GM12875 (cell line): ENCODE measurements at regions not wholly inside any gene's neighbourhood (a gene's known extent, or its start where the extent isn't known, plus 50 kb on each side); places are given as distances from the start of the nearest gene placed in this dataset.

Experiments used
- H3K4me3 ChIP-seq: one replicate; pipeline ENCODE4 v1.5.1; 2011; ENCODE audit warnings: low read depth, low read length, control low read depth
- TF ChIP-seq, protein P1 (sequence below): IDR thresholded peaks from 2 replicates; pipeline ENCODE4 v1.5.1; 2011; ENCODE audit warnings: low read depth, mild to moderate bottlenecking, control low read depth, inconsistent platforms, low read length, moderate library complexity, borderline replicate concordance; ENCODE audit not compliant: insufficient read depth

DNA sequence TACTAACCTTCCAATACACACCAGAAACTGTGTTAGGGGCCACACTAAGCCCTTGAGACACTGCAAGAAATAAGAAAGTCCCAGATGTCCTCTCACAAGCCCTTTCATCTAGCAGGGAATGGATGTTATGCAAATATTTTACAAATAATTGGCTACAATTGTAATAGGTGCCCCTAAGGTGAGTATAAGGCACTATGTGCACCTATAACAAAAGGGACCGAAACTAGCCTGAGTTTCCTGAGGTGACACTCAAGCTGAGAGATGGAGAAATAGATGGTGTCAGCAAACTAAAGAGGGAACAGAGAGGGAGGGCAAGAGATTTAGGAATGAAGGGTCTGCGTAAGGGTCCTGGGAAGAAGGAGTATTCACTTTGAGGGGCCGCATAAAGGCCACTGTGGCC lies 212.6 kb downstream of the TTC8 start:
- TF ChIP-seq, protein P1, sequence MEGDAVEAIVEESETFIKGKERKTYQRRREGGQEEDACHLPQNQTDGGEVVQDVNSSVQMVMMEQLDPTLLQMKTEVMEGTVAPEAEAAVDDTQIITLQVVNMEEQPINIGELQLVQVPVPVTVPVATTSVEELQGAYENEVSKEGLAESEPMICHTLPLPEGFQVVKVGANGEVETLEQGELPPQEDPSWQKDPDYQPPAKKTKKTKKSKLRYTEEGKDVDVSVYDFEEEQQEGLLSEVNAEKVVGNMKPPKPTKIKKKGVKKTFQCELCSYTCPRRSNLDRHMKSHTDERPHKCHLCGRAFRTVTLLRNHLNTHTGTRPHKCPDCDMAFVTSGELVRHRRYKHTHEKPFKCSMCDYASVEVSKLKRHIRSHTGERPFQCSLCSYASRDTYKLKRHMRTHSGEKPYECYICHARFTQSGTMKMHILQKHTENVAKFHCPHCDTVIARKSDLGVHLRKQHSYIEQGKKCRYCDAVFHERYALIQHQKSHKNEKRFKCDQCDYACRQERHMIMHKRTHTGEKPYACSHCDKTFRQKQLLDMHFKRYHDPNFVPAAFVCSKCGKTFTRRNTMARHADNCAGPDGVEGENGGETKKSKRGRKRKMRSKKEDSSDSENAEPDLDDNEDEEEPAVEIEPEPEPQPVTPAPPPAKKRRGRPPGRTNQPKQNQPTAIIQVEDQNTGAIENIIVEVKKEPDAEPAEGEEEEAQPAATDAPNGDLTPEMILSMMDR: no peak

DNA sequence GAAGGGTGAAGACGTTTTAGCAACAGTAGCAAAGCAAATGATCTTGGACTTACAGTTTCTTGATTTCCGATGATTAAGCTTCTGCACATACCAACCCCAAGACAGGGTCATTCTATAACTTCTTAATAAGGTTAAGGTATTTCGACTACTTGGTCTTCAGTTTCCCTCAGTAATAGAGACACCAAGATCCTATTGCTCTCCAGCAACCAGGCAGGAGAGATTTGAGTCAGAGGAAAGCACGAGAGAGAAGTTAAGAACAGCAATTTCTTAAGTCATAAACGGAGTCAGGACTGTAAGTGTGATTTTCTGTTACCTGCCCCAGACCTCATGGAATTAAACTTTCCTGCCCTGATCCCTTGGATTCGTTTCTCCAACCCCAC lies 215.6 kb downstream of the TTC8 start:
- TF ChIP-seq, protein P1: no peak
- H3K4me3 ChIP-seq: no peak overlapping the region

More for the DNA sequence above, 212.6 kb downstream of the TTC8 start:
- H3K4me3 ChIP-seq: no peak overlapping the region

DNA sequence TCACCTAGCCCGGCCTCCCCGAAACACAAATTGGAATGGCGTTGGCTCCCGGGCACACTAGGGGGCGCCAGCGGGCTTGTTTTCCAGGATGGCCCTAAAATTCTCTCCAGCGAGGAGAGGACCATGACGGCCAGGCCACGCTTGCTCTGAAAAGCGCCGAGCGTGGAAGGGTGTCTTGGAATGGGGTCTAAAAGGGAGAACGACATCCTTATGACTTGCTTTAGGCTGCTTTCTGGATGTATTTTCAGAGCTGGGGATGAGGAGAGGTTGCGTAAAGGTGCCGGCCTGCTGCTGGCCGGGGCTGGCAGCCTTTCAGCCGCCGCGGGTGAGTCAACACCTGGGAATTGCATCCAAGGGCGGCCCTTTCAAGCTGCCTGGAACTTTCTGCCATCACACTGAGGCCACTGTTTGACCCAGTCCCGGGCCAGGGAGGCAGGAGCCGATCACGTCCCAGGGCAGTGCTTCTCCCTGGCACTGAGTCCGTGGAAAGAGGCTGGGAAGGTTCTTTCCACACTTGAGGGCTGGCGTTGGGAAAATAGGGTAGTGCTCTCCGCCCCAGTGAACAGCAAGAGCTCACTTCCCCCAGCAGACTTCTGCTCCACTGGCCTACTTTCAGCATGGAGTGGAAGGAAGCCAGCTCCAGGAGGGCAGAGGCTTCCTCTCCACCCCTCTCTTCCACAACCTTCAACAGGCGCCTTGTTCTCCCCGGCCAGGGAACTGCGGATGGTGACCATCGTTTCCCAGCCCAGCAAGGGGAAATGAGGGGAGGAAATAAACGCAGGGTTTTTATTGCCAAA lies 216.2 kb downstream of the TTC8 start:
- H3K4me3 ChIP-seq: peak overlapping the region; percentile 55
- TF ChIP-seq, protein P1: peak; percentile 88

DNA sequence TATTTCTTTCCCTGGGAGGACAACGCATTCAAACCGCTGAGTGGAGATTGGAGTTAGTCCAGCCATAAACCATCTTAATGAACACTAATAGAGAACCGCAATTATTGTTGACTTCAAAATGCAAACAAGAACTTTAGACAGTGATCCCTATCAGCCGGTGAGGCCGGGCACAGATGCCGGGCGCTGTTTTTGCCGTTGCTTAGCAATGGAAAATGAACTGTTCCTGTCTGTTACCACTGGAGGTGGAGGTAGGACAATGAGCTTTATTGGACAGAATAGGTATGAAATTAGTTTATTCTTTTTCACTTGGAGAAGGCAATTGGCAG lies 216.8 kb downstream of the TTC8 start:
- TF ChIP-seq, protein P1: no peak
- H3K4me3 ChIP-seq: no peak overlapping the region

DNA sequence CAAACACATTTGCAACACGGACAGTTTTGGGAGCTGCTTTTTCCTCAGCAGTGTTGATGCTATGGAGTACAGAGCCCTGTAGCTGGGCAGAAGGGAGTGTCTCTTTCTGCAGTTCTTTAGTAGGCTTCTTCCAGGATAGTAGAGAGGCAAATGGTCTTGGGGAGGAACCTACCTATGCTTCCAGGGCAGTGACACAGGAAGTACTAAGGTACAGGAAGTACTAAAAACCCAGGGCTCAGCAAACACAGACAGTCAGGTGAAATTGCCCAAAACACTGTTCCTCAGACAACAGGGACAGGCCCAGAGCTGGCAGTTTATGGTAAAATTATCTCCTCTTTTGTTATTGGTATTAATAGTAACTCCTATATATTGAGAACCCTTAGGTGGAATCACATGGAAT lies 217.6 kb downstream of the TTC8 start:
- TF ChIP-seq, protein P1: no peak
- H3K4me3 ChIP-seq: no peak overlapping the region

DNA sequence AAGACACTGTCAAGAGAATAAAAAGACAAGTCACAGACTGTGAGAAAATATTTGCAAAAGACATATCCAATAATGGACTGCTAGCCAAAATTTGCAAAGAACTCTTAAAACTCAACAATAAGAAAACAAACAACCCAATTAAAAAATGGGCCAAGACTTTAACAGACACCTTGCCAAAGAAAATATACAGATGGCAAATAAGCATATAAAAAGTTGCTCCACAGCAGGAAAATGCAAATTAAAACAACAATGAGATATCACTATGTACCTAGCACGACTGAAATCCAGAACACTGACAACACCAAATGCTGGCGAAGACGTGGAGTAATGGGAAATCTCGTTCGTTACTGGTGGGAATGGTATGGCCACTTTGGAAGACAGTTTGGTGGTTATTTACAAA lies 228.9 kb downstream of the TTC8 start:
- no peak overlapping the region for H3K4me3 ChIP-seq
- TF ChIP-seq, protein P1: no peak

DNA sequence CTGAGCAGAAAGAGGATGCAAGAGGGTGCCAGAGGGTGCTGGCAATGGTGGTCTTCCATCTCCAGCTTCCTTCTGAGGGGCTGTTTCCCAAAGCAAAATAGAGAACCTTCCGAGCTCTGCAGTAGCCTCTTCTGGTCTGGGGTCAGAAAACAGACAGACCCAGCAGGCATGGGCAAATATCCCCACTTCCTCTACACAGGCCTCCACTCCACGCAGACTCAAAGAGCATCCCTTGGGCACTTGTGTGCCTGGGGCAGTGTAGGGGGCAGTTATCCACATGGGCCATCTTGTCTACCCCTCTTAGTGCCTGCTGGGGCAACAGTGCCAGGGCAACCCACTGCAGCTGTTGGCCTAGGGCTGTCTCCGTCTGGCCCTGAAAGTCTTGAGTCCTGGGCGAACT lies 231.9 kb downstream of the TTC8 start:
- H3K4me3 ChIP-seq: no peak overlapping the region
- TF ChIP-seq, protein P1: no peak
